ENCODE measurements at regions not wholly inside any gene's neighbourhood (a gene's known extent, or its start where the extent isn't known, plus 50 kb on each side); places are given as distances from the start of the nearest gene placed in this dataset.

DNA sequence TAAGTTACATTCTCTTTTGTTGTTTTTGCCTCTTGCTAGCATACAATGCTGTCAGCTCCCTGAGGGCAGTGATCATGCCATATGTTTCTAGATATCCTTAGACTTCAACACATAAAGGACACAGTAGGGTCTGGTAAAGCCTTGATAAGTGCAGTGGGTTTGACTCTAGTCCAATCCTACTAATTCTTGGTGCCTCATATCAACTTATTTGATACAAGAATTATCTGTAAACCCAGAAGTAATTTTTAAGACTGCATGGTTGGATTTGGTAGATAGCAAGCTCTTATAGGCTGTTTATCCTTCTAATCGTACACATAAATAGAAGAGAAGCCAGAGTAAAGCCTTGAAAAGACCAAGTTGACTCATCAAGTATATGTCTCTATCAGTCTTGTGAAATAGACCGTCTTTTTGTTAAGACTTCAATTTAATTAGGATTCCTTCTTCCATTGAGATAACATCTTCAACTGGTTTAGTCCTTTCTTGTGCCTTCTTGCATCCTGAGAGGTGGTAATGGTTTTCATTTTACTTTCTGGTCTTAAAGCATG is 265.6 kb upstream of the CDIN1 start:
- DNase-seq, result no peak

DNA sequence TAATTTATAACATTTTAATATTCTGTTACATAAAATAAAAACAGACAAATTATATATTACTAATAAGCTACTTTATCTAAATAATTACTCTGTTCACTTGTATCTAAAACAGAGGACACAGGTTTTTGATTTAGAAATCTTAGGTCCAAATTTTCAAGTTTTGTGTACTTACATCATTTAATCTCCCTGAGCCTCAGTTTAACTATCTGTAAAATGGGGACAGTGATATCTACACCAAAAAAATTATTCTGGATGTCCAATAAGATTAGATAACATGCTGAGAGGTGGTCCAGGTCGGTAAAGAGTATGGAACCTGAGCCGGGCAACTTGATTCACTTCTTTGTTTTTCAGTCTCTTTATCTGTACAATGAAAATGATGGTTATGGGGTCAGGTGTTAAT is 263.8 kb upstream of the CDIN1 start:
- DNase-seq, result no peak

- no peak for DNase-seq
Observed at GRCh38 chr15:36323615-36324014, 255.8 kb upstream of the CDIN1 start.

GRCh38 chr15:36325206-36325605 is 254.2 kb upstream of the CDIN1 start:
- DNase-seq, result no peak

DNA sequence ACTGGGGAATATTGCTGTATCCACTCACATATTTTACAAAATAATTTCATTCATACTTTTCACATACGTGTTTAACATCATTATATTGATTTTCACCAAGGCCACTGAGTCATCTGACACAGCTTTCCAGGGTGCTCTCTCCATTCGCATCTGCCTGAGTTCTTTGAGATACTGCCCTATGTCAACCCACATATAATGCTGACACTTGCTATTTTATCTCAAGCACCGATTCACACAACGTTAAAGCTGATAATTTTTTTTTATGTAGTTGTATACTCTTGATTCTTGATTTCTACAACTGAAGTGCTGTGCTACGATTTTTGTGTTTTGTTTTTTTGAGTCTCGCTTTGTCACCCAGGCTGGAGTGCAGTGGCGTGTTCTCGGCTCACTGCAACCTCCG is 249.8 kb upstream of the CDIN1 start:
- no peak for DNase-seq

DNA sequence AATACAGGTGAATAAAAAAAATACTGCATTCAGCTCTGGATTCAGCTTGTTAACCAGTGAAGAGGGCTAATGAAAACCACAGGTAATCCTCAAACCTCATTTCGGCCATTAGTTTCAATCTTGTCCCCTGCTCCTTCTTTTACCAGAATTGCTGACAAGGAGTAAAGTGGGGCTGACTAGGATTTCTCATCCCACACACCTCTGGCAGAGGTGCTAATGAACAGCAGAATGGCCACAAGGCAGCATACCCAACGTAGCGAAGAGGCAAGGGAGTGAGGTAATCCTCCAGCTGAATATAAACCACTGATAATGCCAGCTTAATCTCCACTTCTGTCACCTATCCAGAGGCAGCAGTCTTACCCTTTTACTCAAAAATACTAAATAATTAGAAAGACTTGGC is 248.8 kb upstream of the CDIN1 start:
- no peak for DNase-seq

DNA sequence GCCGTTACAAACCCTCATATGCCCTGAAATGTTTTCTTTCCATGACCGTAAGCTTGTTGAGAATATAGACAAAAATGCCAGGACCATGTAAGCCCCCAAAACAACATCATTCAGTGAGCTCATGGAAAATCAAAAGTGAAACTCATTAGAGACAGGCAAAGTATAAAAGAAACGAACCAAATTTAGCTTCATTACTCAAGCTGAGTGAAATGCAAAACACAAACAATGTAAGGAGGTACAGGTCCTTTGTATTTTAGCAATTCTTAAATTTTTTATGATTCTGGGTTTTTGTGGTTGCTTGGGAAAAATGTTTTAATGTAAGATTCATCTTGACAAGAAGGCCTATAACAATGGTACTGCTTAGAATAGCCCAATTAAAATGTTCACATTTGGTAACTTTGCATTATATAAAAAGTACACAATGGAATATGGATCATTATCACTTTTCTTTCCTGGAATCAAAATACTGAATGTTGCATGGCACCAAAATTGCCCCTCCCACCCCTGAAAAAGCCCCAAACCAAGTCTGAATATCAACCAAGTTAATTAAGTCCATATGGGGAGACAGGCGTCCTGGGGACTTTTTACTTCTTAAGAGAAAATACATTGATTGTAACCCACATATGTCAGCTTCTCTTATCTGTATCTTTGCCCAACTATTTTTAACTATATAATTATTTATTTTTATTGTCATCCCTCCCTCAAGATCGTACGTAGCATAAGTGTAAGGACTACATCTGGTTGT is 247.7 kb upstream of the CDIN1 start:
- no peak for DNase-seq

DNA sequence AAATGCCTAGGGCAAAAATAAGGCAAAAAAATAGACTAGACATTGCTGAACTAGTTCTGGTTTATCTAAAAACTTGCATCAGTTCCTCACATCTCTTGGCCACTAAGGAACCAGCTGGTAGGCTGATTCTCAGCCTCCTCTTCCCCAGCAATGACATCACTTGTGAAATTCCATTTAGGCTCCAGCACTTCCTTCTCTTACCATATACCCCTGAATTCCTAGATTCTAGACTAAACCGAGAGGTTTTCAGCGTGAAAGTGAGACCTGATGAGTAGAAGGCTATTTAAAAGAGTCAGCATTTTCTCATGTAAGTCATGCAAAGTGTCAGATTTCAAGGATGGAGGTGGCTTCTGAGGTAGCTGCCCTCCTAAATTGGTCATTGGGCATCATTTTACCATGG is 247.1 kb upstream of the CDIN1 start:
- DNase-seq, result no peak

- no peak for DNase-seq
Observed at GRCh38 chr15:36332896-36333295, 246.5 kb upstream of the CDIN1 start.

DNA sequence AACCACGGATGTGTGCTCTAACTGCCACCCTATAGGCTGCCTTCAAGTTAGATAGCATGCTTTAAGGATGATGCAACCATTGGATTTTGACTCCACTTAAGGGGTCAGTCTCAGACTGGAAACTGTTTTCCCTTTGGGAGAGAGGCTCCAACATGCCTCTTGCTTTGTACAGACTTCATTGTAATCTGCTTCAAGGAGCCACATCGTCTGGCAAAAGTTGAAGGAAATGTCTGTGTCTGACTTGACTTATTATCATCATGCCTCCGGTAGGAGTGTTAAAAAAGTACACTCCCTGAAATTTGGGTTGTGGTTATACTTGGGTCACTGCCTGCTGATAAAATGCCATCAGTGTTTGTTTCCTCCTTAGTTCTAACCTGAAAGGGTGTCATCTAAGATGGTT is 245.4 kb upstream of the CDIN1 start:
- DNase-seq, result no peak

GRCh38 chr15:36335224-36335623 is 244.2 kb upstream of the CDIN1 start:
- DNase-seq, result no peak

DNA sequence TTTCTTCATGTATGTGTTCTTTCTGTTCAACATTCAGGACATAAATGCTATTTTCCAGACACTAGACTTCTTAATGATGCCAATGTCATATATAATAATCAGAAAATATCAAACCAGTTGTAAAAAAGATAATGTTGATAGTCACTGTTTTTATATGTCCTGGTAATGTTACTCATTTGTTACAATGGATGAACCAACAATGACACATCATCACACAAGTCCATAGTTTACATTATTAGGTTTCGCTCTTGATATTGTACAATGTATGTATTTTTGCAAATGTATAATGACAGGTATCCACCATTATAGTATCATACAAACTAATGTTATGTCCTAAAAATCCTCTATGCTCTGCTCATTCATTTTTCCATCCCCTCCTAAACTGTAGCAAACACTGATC is 243.8 kb upstream of the CDIN1 start:
- DNase-seq, result no peak

DNA sequence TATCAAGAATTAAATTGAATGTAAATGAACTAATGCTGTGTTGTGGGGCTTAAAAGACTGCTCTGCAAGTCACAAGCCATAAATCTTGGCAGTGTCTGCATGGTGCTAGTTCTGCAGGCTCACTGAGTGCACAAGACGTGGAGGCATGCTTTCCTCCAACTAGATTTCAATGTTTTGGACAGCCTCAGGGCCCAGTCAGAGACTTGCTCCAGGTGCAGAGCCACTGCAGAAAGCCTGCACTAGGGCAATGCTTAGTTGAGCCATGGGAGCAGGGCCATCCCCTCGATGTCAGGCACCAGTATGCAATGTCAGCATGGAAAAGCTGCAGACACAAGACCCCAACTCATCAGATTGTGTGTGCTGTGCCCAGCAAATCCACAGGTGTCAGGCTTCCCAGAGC is 234.5 kb upstream of the CDIN1 start:
- no peak for DNase-seq

DNA sequence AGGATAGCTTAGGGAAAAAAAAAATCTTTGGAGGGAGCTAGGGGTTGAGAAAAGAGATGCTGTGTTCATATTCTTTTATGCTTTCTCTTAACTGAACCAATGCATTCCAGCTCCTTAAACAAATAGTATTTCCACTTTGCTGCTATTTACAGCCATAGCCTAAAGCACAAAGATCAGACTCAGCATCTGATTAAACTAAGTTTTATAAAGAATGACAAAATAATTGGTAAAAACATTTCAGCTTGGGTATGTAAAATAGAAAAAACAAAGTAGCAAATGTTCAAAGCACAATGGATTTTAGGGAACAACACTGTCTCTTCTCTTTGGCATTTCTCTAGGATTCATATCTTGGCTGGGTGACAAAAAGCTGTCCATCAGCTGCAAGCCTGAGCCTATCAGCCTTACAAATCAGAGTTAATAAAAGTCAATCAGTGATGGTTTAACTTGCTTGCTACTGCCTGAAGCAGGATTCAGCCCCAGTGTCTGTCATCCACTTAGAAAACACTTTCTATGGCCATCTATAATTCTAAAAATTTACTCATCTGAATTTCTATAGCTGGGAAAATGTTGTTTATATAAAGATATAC is 232.1 kb upstream of the CDIN1 start:
- DNase-seq, result no peak

DNA sequence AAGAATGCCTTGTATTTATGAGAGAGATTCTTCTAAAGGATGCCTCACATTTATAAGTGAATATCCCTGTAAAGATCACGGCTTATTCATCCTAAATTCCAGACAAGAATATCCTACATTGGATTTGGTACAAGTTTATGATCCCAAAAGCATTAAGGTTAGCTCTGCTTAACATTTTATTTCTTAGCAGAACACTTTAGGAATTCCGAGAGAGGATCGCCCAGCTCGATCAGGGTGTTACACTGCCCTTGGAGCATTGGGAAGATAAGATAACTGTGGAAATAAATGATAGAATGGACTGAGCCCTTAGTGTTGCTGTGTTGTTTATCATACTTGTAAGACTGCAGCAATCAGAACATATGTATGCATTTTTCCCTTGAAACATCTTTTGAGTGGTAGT is 223.0 kb upstream of the CDIN1 start:
- no peak for DNase-seq

GRCh38 chr15:36356978-36357601 is 222.3 kb upstream of the CDIN1 start:
- DNase-seq, result no peak

- DNase-seq, result no peak
Observed at GRCh38 chr15:36358094-36358493, 221.3 kb upstream of the CDIN1 start.

DNA sequence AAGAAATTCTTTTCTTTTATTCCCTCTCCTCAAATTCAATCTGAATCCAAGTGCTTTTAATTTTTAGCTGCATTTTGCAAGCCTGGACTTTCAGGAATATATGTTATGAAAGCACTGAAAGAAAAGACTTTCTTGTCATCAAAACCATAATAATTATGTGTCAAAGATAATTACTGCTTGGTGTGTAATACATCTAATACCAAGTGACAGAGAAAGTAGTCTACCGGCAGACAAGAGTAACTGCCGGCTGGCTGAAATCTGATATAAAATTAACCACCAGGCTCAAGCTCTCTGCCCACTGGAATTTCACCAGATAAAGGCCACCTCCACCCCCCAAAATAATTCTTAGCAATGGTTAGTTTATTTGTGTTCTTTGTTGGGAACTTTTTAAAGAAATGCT is 220.9 kb upstream of the CDIN1 start:
- no peak for DNase-seq

DNA sequence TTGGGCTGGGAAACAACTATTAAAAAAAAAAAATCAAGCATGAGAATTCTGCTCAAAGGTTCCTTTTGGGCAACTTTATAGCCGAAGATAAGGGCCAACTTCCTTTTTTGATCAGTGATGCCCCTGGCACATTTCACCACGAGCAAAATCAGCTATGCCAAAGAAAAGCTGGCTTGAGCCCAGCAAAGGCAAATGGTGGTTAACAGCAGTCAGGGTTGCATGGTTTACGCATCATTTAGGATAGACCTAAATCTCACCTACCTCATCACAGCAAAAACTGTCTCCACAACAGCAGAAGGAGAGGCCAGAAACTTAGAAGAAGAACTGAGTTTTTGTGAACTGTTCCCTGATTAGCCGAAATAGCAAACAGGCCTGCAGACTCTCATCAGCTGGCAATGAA is 220.1 kb upstream of the CDIN1 start:
- no peak for DNase-seq

- DNase-seq, result no peak
Observed at GRCh38 chr15:36361351-36361870, 218.0 kb upstream of the CDIN1 start.

DNA sequence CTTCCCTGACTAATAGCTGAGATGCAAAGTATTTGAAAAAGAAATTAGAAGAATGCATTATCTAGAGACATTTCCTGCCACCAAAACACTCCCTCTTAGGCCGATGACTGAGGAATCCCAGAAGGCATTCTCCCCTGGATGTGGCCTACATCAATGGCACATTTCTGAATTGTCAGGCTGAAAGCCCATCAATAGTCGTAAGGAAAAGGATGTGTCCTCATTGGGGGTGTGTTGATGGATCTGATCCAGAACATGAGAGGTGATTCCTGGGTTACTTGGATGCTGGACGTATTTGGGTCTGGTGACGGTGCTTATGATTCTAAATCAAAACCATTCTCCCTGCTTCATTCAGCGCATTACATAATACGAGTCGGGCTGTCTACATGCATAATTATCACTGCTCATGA is 216.9 kb upstream of the CDIN1 start:
- DNase-seq, result no peak

GRCh38 chr15:36363335-36363734 is 216.1 kb upstream of the CDIN1 start:
- DNase-seq, result no peak

DNA sequence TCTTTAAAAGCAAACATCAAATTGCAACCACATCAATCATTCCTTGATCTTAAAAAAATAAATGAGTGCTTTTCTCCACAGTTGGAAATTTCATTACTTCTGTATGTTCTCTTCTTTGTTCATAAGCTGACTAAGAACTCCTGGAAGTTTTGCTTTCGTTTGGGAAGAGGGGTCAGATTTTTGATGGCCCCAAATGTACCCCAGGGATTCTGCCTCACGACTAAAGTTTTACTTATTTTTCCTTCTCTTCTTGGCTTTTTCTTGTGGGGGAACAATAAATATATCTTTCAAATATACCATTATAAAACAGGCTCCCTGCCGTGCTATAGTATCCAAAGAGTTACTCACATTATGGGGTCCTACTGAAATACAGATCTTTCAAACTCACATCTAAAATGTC is 215.0 kb upstream of the CDIN1 start:
- DNase-seq, result no peak

DNA sequence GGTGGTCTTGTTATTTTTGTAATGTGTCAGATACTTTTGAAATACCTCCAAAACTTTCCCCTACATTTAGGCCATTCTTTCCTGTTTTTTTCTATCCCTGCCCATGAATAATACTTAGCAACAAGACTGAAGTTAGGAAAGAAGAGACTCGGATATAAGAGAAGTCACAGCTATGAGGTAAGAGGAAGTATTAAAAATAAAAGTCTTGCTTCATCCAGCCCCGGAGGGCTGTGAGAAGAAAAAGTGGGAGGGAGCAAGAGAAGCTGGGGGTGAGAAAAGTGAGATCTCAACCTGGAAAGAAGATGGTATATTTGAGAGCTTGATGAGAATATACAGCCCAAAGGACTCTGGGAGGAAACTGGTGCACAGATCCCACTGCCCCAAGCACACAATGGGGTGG is 213.5 kb upstream of the CDIN1 start:
- no peak for DNase-seq

Measured in activated naive CD4-positive, alpha-beta T cell treated with anti-CD3 and anti-CD28 coated beads, Interleukin-2, amount 50 U/mL, for 16 hours (primary cell).